ENCODE measurements at regions not wholly inside any gene's neighbourhood (a gene's known extent, or its start where the extent isn't known, plus 50 kb on each side); places are given as distances from the start of the nearest gene placed in this dataset.
"Not testable (repeated sequence)": the region's sequence is repeated elsewhere in the genome, so short reads cannot be mapped to it uniquely, and the experiment has no call there.

DNA sequence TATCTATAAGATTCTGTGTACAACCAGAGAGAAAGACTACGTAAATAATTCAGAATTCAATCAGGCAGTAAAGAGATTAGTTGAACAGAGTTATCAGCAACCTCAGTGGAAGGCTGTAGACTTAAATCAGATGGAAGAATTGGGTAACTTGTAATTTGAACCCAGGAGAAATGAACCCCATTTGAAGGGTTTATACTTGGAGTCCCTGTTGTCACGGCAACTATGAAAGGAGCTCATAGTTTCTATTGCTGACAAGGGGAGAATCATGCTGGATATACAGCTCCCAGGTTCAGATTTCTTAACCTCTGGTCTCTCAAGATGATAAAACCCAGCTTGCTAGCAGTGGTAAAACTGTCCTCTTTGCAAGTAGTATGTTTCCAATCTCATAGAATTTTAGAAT lies 54.4 kb upstream of the BMP4 start:
- no peak for DNase-seq

DNA sequence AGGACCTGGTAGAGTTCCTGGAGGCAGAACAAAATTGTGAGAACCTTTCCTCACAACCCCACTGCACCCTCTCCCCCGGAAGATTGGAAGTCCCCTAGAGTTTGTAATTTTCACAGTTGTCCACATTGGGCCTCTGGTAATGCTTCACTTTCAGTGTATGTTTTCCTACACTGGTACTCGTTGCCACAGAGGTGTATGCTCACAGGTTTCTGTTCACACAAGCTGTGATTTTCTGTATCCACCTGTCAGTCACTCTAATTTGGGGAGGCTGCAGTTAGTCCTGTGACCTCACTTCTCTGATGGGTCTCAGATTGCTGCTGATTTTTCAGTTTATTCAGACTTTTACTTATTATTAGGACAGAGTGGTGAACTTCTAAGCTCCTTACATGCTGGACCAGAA lies 66.4 kb upstream of the BMP4 start:
- no peak for DNase-seq

GRCh38 chr14:54025661-54026060 lies 69.0 kb upstream of the BMP4 start:
- DNase-seq = no peak

DNA sequence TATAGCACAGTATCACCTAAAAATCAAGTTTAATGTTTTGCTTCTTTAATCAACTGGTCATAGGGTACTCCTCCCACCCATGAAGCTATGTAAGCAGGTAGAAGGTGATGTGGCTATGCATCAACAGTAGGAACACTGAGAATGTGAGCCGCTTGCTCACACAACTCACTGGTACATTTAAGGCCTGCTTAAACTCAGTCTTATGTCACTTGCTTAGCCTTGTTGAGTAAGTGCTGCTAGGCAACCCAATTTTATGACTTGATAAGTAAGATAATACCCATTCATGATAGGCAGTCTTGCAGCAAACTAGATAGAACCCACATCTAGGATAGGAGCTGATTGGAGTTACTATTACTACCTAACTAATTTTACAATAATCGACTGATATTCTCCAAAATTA lies 70.0 kb upstream of the BMP4 start:
- no peak for DNase-seq

DNA sequence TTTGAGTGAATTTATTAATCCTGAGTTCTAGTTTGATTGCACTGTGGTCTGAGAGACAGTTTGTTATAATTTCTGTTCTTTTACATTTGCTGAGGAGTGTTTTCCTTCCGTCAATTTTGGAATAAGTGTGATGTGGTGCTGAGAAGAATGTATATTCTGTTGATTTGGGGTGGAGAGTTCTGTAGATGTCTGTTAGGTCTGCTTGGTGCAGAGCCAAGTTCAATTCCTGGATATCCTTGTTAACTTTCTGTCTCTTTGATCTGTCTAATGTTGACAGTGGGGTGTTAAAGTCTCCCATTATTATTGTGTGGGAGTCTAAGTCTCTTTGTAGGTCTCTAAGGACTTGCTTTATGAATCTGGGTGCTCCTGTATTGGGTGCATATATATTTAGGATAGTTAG lies 74.4 kb upstream of the BMP4 start:
- not testable (repeated sequence) for DNase-seq

DNA sequence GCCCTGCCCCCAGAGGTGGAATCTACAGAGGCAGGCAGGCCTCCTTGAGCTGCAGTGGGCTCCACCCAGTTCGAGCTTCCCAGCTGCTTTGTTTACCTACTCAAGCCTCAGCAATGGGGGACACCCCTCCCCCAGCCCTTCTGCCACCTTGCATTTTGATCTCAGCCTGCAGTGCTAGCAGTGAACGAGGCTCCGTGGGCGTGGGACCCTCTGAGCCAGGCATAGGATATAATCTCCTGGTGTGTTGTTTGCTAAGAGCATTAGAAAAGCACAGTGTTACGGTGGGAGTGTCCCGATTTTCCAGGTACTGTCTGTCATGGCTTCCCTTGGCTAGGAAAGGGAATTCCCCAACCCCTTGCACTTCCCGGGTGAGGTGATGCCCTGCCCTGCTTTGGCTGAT lies 76.7 kb upstream of the BMP4 start:
- DNase-seq = not testable (repeated sequence)

DNA sequence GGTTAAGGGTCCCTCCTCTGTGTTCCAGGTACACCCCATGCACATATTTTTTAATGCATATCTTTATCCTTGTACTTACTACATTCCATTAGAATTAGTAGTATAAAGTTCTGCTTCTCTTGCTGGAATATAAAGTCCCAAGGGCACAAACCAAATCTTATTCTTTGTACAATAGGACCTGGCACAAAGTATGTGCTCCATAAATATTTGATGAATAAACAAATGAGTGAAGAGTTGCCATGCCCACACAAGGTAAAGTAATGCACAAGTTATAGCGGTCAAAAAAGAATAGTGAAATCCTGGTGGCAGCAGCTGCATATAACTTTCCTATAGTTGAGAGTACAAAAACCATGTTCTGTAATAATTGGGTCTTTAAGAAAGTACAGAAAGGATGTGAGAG lies 82.1 kb upstream of the BMP4 start:
- no peak for DNase-seq

DNA sequence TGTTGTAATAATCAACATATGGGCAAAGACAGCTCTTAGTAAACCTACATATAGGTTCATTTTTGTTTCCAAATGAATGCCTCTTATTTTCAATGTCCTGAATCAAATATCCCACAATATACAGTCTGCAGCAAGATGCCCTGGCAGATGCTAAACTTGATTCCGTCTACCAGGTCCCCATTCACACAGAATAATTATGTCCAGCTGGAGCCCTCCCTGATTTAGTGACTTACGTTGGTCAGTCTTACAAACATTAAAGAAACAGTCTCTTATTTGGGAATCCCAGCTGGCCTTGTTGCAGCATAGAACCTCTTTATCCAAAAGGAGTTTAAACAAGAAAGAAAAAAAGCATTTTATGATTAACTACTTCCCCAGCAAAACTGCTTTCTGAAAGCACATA lies 82.7 kb upstream of the BMP4 start:
- DNase-seq = no peak

DNA sequence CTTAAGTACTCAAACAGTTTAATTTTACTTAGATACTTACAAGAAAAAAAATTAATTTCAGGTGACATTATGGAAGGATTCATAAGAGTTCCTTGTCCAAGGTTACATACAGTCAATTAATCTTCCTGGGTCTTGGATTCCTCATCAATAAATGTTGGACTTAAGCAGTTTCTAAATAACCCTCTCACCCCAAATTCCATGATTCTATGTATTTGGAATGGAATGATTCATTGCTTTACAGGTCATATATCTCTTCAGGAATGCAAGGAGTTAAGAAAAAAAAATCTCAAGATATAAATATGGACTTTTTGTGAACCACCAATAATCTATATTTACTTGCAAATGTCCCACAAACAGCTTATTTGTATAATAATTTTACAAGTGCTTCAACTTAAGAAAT lies 84.2 kb upstream of the BMP4 start:
- DNase-seq = no peak

DNA sequence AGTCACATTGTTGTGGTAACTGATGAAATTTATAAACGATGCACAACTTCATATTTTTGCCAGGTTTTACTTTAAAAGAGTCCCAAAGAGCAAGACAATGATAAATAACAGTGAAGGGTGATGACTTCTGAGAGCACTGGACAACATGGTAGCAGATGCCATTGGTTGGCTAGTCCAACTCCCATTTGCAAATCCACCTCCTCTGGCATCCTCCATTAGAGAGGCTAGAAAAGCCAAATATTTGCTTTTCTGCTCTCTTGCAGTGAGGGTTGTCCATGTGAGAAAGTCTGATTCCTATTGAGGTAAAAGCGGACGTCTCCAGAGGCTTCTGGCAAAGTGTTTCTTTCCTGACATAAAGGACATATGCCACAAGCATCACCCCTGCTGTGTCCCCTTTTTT lies 89.6 kb upstream of the BMP4 start:
- DNase-seq = no peak

GRCh38 chr14:54047645-54048308 lies 91.2 kb upstream of the BMP4 start:
- DNase-seq = no peak

- DNase-seq = no peak
Observed at GRCh38 chr14:54048311-54048710, 91.7 kb upstream of the BMP4 start.

DNA sequence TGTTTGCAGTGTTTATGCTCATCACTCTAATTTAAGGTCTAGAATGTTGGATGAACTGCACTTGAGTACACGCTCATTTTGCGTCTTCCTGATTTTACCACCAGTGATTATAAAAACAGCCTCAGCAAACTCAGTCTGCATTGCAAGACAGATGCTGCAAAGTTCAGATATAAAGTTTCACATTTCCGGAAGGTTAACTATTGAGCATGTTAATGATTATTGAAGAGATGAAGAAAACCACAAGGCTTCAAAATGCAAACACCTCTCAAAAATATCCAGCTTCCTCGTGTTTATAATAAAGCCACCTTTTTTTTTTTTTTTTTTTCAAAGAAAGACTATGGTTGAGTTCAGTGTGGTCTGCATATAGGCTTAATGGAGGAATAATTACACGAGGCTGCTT lies 92.1 kb upstream of the BMP4 start:
- DNase-seq = no peak

DNA sequence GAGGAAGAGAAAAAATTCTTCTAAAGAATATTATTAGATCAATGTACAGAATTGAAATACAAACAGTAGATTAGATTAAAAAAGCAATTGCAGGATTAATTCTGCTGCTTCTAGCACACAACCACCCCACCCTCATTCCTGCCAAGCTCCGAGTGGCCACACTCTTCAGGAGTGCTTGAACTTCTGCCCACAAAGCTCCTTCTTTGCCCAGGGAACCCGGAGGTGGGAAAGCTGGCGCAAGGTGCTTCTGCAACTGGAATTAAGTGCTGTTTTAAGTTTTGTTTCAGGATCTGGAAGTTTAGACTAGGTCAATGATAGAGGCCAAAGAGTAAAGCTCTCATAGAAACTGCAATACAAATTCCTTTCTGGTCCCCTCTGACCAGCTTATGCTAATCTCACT lies 94.1 kb upstream of the BMP4 start:
- no peak for DNase-seq

- DNase-seq = no peak
Observed at GRCh38 chr14:54052696-54053385, 96.2 kb upstream of the BMP4 start.

DNA sequence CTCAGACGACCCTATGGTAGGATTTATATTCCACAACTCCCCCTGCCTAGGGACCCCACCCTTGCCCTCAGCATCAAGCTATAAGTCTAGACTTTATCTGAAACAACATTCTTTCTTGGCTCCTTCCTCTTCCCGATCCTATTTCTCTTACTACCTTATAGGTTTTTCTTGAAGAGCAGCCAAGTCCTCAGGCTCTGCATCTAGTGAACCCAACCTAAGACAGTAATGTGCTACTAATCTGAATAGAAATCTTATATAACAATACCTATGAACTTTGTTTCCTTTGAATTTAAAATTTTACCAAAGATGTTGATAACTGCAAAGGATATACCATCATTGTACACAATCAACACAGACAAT lies 96.7 kb upstream of the BMP4 start:
- no peak for DNase-seq

DNA sequence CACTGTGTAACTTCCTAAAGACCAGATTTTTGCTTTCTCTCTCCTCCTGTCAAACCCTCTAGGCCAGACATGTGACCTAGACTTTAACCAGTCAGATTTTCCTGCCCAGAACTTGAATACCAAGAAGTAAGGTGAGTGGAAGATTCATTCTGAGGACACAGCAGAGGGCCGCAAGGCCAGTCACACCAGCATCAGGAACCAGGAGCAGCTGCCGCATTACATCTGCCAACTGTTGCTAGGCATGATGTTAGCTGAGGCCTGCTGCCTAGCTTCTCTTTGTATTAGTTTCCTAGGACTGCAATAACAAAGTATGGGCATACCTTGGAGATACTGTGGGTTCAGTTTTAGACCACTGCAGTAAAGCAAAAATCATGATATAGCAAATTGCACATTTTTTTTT lies 101.9 kb upstream of the BMP4 start:
- DNase-seq = no peak

DNA sequence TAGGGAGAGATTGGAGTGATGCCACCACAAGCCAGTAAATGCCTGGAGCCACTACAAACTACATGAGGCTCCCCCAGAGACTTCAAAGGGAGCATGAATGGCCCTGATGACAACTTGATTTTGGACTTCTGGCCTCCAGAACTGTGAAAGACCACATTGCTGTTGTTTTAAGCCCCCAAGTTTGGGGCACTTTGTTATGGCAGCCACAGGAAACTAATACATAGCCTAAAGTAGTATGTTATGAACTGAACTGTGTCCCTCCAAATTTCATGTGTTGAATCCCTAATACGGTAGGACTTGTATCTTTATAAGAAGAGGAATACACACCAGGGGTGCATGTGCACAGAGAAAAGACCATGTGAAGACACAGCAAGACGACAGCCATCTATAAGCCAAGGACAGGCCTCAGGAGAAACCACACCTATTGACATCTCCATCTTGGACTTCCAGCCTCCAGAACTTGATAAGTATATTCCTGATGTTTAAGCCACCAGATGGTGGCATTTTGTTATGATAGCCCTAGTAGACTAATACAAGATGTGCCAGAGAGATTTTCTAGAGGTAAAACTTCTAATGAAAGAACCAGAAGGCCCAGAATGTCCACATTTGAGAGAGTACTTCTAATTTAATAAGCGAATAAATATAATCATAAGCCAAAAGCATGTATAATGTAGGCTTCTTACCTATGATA lies 127.1 kb upstream of the BMP4 start:
- no peak for DNase-seq

GRCh38 chr14:54085232-54085761 lies 128.7 kb upstream of the BMP4 start:
- DNase-seq = no peak

- DNase-seq = no peak
Observed at GRCh38 chr14:54085841-54086240, 129.2 kb upstream of the BMP4 start.

GRCh38 chr14:54086767-54087166 lies 130.1 kb upstream of the BMP4 start:
- DNase-seq = no peak

DNA sequence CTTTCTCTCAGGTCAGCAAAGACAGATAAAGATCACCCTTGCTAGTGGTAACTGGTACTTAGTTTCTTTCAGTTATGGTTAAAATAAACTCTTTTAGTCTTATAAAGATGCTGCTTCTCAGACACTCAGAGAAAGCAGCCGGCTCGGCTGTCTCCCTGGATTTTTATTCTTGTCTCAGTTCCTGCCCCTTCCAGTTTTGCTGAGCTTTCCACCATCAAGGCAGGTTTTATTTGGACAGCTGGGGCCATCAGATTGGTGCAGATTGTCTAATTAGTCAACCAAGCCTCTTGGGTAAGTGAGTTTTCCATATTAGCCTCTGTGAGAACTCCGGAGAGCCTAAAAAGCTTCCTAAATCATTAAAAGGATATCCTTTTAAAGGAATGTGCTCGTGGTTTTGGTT lies 130.8 kb upstream of the BMP4 start:
- no peak for DNase-seq

- DNase-seq = no peak
Observed at GRCh38 chr14:54088271-54088670, 131.6 kb upstream of the BMP4 start.

DNA sequence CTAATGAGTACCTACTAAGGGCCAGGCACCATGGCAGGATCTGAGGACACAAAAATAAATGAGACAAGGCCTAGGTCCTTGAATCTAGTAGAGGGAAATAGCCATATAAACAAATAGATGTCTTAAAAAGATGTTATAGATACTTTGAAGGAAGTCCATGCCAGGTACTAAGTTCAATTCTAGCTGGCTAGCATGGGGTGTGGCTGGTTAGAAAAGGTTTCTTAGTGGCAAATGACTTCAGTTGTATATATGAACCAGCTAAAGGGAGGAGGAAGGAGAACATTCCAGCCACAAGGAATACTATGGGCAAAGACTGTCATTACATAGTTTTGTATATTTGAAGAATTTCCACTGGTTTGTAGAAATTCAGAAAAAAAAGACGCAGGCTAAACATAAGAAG lies 133.6 kb upstream of the BMP4 start:
- DNase-seq = no peak
